Kidney (tissue), 13 donors: ENCODE measurements at regions not wholly inside any gene's neighbourhood (a gene's known extent, or its start where the extent isn't known, plus 50 kb on each side); places are given as distances from the start of the nearest gene placed in this dataset.

ENCODE experiments used
- DNase-seq, 5 donors: peaks; one replicate each; pipeline ENCODE4 v3.0.0-alpha.2; 2013 to 2020
- FAIRE-seq: peaks from 2 replicates; lab custom pipeline; 2012; peaks lifted over from hg19 to GRCh38; lab: Jason Lieb, UNC
- H3K27ac ChIP-seq, 2 donors: one replicate each; pipeline ENCODE4 v1.7.0; 2013; ENCODE audit warnings: low read depth in 2 of 2, low read length in 2 of 2, inconsistent platforms in 1 of 2
- H3K27me3 ChIP-seq: one replicate; pipeline ENCODE4 v1.7.1; 2013; ENCODE audit warnings: low read length, inconsistent platforms; ENCODE audit not compliant: control insufficient read depth, insufficient read depth
- H3K36me3 ChIP-seq, 3 donors: one replicate each; pipeline versions ENCODE4 v1.7.0 to v1.7.1; 2013; ENCODE audit warnings: low read length in 3 of 3, control low read depth in 1 of 3, inconsistent platforms in 1 of 3; ENCODE audit not compliant: insufficient read depth in 3 of 3, control insufficient read depth in 2 of 3
- H3K4me1 ChIP-seq, 3 donors: one replicate each; pipeline versions ENCODE4 v1.7.0 to v1.7.1; 2013; ENCODE audit warnings: low read length in 3 of 3, inconsistent platforms in 1 of 3, low read depth in 1 of 3; ENCODE audit not compliant: control insufficient read depth in 2 of 3, insufficient read depth in 2 of 3
- H3K4me3 ChIP-seq, 3 donors: one replicate each; pipeline versions ENCODE4 v1.7.0 to v1.8.1; 2013; ENCODE audit warnings: low read length in 3 of 3, control low read depth in 1 of 3, inconsistent platforms in 1 of 3
- H3K9ac ChIP-seq, 3 donors: one replicate each; pipeline versions ENCODE4 v1.7.0 to v1.7.1; 2013; ENCODE audit warnings: low read length in 3 of 3, control low read depth in 1 of 3, inconsistent platforms in 1 of 3
- H3K9me3 ChIP-seq, 3 donors: one replicate each; pipeline versions ENCODE4 v1.7.0 to v1.7.1; 2013; ENCODE audit warnings: low read length in 3 of 3, control low read depth in 1 of 3, inconsistent platforms in 1 of 3; ENCODE audit not compliant: control insufficient read depth in 2 of 3, insufficient read depth in 1 of 3
- intact Hi-C: fragments of 100-400 bp; cut with DNase I; formaldehyde crosslinking; loops from one replicate; pipeline ENCODE4 v1.11.1; 2022
- TF ChIP-seq, protein P1 (sequence below): IDR thresholded peaks from 3 replicates; pipeline ENCODE4 v1.5.1; 2012; ENCODE audit warnings: mild to moderate bottlenecking, moderate library complexity, borderline replicate concordance; ENCODE audit not compliant: insufficient read depth; ENCODE audit errors: extremely low read depth
- donor health status: control.
- donor health status: control.
- donor health status: control.
- donor health status: control.
- donor health status: control.
- donor health status: DM: yes; HTN: yes; CAD: no.
- donor health status: Normal renal cell carcinoma (clear cell type).

DNA sequence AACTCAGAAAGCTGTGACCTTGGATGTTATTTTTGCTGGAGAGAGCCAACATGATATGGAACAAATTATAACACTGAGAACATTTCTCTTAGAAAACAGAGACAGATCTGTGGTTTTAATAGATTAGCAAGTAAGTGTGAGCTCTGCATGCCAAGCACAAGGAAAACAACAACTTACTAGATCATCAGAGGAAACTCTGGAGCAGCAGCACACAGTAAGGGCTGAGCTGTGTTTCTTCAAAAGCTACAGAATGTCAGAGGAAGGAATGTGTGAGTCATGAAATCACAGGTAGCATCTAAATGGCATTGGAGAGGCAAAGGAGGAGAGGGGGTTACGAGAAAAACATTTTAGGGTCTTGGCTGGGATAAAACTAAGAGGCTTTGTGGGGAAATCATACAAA, 283.4 kb upstream of the FZD8 start:
- H3K27me3 ChIP-seq: no peaks in the 10 kb centered on the region
- DNase-seq (peak in 1 of 5 donors; percentile 40), FAIRE-seq (no peak)
- H3K9ac ChIP-seq: no peak overlapping the region
- intact Hi-C loops: no loop called here
- TF ChIP-seq, protein P1, sequence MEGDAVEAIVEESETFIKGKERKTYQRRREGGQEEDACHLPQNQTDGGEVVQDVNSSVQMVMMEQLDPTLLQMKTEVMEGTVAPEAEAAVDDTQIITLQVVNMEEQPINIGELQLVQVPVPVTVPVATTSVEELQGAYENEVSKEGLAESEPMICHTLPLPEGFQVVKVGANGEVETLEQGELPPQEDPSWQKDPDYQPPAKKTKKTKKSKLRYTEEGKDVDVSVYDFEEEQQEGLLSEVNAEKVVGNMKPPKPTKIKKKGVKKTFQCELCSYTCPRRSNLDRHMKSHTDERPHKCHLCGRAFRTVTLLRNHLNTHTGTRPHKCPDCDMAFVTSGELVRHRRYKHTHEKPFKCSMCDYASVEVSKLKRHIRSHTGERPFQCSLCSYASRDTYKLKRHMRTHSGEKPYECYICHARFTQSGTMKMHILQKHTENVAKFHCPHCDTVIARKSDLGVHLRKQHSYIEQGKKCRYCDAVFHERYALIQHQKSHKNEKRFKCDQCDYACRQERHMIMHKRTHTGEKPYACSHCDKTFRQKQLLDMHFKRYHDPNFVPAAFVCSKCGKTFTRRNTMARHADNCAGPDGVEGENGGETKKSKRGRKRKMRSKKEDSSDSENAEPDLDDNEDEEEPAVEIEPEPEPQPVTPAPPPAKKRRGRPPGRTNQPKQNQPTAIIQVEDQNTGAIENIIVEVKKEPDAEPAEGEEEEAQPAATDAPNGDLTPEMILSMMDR: no peak
- H3K9me3 ChIP-seq: no peaks in the 10 kb centered on the region
- H3K4me3 ChIP-seq: no peak overlapping the region
- no peaks in the 10 kb centered on the region for H3K4me1 ChIP-seq
- no peak overlapping the region for H3K27ac ChIP-seq
- H3K36me3 ChIP-seq: no peaks in the 10 kb centered on the region

DNA sequence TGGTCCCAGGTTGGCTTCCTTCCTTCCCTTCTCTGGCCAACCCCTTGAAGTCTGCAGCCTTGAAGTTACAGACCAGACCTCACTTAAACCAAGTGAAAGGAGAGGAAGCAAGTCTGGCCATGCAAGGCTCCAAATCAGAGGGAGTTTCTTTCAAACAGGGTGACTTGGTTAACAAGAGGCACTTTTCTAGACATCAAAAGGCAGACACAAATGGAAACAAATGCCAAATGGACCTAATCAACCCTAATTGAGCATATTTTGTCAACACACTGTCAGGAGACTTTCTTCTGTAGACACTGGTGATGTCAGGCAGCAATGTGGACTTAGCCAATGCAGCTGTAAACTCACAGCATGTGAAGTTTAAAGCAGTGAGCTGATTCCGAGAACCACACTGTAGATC, 282.7 kb upstream of the FZD8 start:
- TF ChIP-seq, protein P1: no peak
- intact Hi-C loops: no loop called here
- Histone ChIP-seq H3K4me3 (no peak overlapping the region), H3K27ac (no peak overlapping the region), H3K27me3 (no peaks in the 10 kb centered on the region), H3K4me1 (no peaks in the 10 kb centered on the region), H3K36me3 (no peaks in the 10 kb centered on the region), H3K9ac (no peak overlapping the region), H3K9me3 (no peaks in the 10 kb centered on the region)
- DNase-seq: peak in 1 of 5 donors; percentile 38
- no peak for FAIRE-seq

DNA sequence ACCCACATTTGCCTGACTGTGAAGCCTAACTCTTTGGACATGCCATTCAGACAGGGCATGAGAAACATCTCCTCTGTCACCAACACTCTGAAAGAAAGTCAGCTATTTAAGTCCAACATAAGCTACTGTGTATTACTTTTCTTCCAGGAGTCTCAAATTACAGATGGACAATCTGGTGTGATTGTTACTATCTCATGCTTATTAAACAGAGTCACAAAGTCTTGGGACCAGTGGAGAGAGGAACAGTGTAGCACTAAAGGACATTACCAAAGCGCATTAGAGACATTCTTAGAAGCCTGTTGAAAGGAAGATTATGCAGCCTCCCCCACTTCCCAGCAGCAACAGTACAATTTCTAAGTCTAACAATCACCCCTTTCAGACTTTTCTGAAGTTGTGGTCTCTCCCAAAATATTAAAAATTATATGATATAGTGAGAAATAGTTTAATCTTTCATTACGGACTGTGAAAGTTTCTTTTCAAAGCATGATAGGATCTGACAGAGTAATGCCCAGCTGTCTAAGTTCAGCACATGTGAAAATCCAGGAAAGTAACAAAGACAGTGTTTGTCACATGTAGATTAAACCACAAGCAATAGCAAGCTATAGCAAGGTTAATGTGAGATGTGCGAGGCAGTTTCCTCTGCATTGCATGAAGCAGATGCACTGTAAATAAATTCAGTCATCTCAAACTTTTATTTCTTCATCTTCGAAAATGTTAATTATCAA, 280.9 kb upstream of the FZD8 start:
- no peak for FAIRE-seq
- intact Hi-C loops: no loop called here

More for the DNA sequence above, 280.9 kb upstream of the FZD8 start:
- H3K27ac ChIP-seq: no peak overlapping the region
- H3K27me3 ChIP-seq: no peaks in the 10 kb centered on the region
- no peak overlapping the region for H3K9ac ChIP-seq
- TF ChIP-seq, protein P1: no peak
- H3K36me3 ChIP-seq: no peaks in the 10 kb centered on the region
- H3K9me3 ChIP-seq: no peaks in the 10 kb centered on the region
- no peak overlapping the region for H3K4me3 ChIP-seq
- H3K4me1 ChIP-seq: no peaks in the 10 kb centered on the region
- DNase-seq: no peak
